Activated naive CD4-positive, alpha-beta T cell treated with anti-CD3 and anti-CD28 coated beads for 36 hours (primary cell): ENCODE measurements at regions not wholly inside any gene's neighbourhood (a gene's known extent, or its start where the extent isn't known, plus 50 kb on each side); places are given as distances from the start of the nearest gene placed in this dataset.
"Not testable (repeated sequence)": the region's sequence is repeated elsewhere in the genome, so short reads cannot be mapped to it uniquely, and the experiment has no call there.

Experiments used
- CTCF ChIA-PET: fragments of 350-600 bp; sonication (Branson Sonifier 250); formaldehyde crosslinking; loops from one replicate; lab custom pipeline; 2021; ENCODE audit warnings: antibody characterized with exemption; lab: Charles Lee
- DNase-seq: peaks from one replicate; pipeline ENCODE4 v3.0.0-alpha.2; 2020
- H3K27ac Mint-ChIP-seq: one replicate; pipeline ENCODE4 v1.8.0; 2021; ENCODE audit warnings: mild to moderate bottlenecking, mixed read lengths
- H3K27me3 Mint-ChIP-seq: one replicate; pipeline ENCODE4 v1.8.0; 2021; ENCODE audit warnings: low read depth, mixed read lengths
- H3K36me3 Mint-ChIP-seq: one replicate; pipeline ENCODE4 v1.8.0; 2021; ENCODE audit warnings: low read depth, mixed read lengths
- H3K4me1 Mint-ChIP-seq: one replicate; pipeline ENCODE4 v1.8.0; 2021; ENCODE audit warnings: low read depth, mixed read lengths
- H3K4me3 Mint-ChIP-seq: one replicate; pipeline ENCODE4 v1.8.0; 2021; ENCODE audit warnings: mild to moderate bottlenecking, moderate library complexity, mixed read lengths
- H3K9me3 Mint-ChIP-seq: one replicate; pipeline ENCODE4 v1.8.0; 2021; ENCODE audit warnings: mixed read lengths
- intact Hi-C: fragments of 100-400 bp; cut with micrococcal nuclease; formaldehyde crosslinking; loops from one replicate; pipeline ENCODE4 v1.15.1; 2023

DNA sequence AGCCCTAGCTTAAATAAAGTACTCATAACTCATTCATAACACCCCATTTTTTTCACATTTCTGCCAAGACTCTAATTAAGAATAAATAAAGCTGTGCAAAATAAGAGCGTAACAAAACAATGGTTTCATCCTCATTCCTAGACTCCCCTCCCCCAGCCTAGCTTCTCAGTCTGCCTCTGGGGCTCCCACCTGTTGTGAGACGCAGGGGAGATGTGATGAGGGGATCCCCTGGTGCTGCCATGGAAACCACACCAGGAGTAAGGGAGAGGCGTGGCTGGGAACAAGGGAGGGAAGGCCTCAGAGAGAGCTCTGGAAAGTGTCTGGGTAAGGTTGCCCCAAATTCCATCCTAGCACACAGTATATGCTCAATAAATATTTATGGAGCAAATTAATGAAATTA, 93.3 kb upstream of the USP29 start:
- CTCF ChIA-PET, result no interaction called here
- Mint-ChIP-seq H3K9me3 (peaks cover 32% of the 10 kb centered on the region), H3K36me3 (peaks cover 2% of the 10 kb centered on the region), H3K27me3 (no peaks in the 10 kb centered on the region), H3K4me3 (no peak overlapping the region), H3K27ac (no peak overlapping the region), H3K4me1 (no peaks in the 10 kb centered on the region)
- no peak for DNase-seq
- intact Hi-C loops, result no loop called here

- H3K4me3 Mint-ChIP-seq, result no peak overlapping the region
- no peak overlapping the region for H3K27ac Mint-ChIP-seq
- H3K9me3 Mint-ChIP-seq, result peaks cover 34% of the 10 kb centered on the region
- no peaks in the 10 kb centered on the region for H3K27me3 Mint-ChIP-seq
- H3K36me3 Mint-ChIP-seq, result peaks cover 2% of the 10 kb centered on the region
- intact Hi-C loops, result no loop called here
- DNase-seq, result no peak
- CTCF ChIA-PET, result no interaction called here
- H3K4me1 Mint-ChIP-seq, result no peaks in the 10 kb centered on the region
Observed at GRCh38 chr19:57027360-57027759, 92.4 kb upstream of the USP29 start.

DNA sequence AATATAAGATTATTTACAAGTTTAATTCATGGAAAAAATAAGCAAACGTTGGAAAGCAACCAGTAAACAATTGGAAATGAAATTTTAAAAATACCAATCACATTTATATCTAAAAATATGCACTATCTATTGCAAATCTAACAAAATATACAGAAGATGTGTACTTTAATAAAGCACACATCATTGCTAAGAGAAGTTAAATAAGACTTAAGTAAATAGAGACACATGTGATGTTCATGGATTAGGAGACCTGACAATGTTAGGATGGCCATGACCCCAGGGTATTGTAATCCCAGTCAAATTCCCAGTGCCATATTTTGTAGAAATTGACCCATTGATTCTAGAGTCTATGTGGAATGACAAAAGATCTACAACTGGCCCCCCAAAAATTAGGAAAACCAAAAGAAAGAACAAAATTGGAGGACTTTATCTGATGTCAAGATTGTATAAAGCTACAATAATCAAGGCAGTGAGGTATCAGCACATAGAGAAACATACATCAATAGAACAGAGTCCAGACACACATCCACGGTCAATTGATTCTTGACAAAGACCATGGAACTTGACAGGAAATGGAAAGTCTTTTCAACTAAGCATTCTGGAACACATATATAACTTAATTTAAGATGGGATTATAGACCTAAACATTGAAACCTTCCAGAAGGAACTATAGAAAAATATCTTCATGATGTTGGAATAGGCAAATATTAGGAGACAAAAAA, 90.8 kb upstream of the USP29 start:
- DNase-seq, result no peak
- no peaks in the 10 kb centered on the region for H3K4me1 Mint-ChIP-seq
- H3K27me3 Mint-ChIP-seq, result no peaks in the 10 kb centered on the region
- peaks cover 2% of the 10 kb centered on the region for H3K36me3 Mint-ChIP-seq
- H3K4me3 Mint-ChIP-seq, result no peak overlapping the region
- CTCF ChIA-PET, result no interaction called here
- peaks cover 33% of the 10 kb centered on the region for H3K9me3 Mint-ChIP-seq
- intact Hi-C loops, result no loop called here
- no peak overlapping the region for H3K27ac Mint-ChIP-seq

DNA sequence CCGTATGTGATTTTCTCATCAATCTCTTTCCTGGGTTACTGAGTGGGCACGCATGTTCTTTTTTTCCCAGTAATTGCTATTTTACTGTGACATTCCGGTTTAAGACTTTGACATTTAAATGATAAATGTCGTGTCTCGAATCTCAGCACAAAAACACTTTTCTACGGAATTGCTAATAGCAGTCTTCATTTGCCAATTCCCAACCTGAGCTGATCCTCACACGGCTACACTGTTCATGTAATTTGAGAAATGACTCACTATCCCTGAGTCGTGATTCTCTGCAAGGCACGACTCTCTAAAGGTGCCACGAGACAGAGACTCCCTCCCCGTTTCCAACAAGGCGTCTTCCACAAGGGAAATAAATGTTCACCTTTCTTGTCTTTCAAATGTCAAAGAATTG, 88.7 kb upstream of the USP29 start:
- no peak overlapping the region for H3K27ac Mint-ChIP-seq
- no peaks in the 10 kb centered on the region for H3K4me1 Mint-ChIP-seq
- H3K4me3 Mint-ChIP-seq, result no peak overlapping the region
- no peaks in the 10 kb centered on the region for H3K27me3 Mint-ChIP-seq
- peaks cover 2% of the 10 kb centered on the region for H3K36me3 Mint-ChIP-seq
- CTCF ChIA-PET, result interaction anchor here (0.6 kb wide), 1 partner anchor 133 kb away, joined by 3 read pairs; no protein-coding TSS in a partner anchor
- intact Hi-C loops, result no loop called here
- DNase-seq, result no peak
- peaks cover 31% of the 10 kb centered on the region for H3K9me3 Mint-ChIP-seq

DNA sequence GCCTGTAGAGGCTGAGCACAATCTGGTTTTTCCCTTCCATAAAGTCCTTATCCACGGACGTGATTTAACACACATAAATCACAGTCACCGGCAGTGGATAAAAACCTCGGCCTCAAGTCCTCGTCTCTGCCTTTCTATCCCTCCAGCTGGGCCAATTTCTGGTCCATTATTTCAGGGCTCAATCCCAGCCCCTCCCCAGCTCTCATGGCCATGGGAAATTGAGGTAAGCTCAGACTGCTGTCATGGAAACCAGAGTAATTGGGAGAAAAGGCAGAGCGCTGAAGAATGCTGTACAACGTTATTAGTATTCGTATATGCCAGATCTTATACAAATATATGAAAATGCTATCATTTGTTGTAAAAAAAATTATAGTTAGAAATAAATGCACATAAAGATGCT, 86.2 kb upstream of the USP29 start:
- no peaks in the 10 kb centered on the region for H3K27me3 Mint-ChIP-seq
- no peak for DNase-seq
- H3K4me1 Mint-ChIP-seq, result no peaks in the 10 kb centered on the region
- H3K36me3 Mint-ChIP-seq, result no peaks in the 10 kb centered on the region
- H3K9me3 Mint-ChIP-seq, result peaks cover 44% of the 10 kb centered on the region
- intact Hi-C loops, result no loop called here
- H3K27ac Mint-ChIP-seq, result no peak overlapping the region
- H3K4me3 Mint-ChIP-seq, result no peak overlapping the region
- CTCF ChIA-PET, result interaction anchor here (0.6 kb wide), 1 partner anchor 21 kb away, joined by 4 read pairs; no protein-coding TSS in a partner anchor

DNA sequence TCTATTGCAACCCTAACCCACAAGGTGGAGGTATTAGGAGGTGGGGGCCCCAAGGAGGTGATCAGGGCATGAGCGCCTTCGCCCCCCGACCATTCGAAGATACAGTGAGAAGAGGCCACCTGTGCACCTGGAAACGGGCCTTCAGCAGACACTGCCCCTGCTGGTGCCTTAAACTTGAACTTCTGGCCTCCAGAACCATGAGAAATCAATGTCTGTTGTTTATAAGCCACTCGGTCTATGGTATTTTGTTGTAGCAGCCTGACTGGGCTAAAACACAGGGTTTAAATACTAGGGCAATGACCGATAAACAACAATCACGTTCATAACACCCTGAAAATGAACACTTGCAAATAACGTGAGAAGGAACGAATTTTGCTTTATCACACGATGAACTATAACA, 85.2 kb upstream of the USP29 start:
- no peaks in the 10 kb centered on the region for H3K27me3 Mint-ChIP-seq
- no peak overlapping the region for H3K4me3 Mint-ChIP-seq
- no peaks in the 10 kb centered on the region for H3K36me3 Mint-ChIP-seq
- H3K27ac Mint-ChIP-seq, result no peak overlapping the region
- intact Hi-C loops, result no loop called here
- H3K9me3 Mint-ChIP-seq, result peaks cover 48% of the 10 kb centered on the region
- no peaks in the 10 kb centered on the region for H3K4me1 Mint-ChIP-seq
- CTCF ChIA-PET, result no interaction called here
- DNase-seq, result no peak

GRCh38 chr19:57035740-57036139, 84.0 kb upstream of the USP29 start:
- H3K4me3 Mint-ChIP-seq, DNase-seq, intact Hi-C loops, H3K27me3 Mint-ChIP-seq, H3K27ac Mint-ChIP-seq, CTCF ChIA-PET, H3K4me1 Mint-ChIP-seq, H3K36me3 Mint-ChIP-seq: not testable (repeated sequence)
- peaks cover 50% of the 10 kb centered on the region for H3K9me3 Mint-ChIP-seq

- Mint-ChIP-seq H3K27ac (no peak overlapping the region), H3K9me3 (peaks cover 57% of the 10 kb centered on the region), H3K4me1 (no peaks in the 10 kb centered on the region), H3K27me3 (no peaks in the 10 kb centered on the region), H3K36me3 (peaks cover 2% of the 10 kb centered on the region), H3K4me3 (no peak overlapping the region)
- CTCF ChIA-PET, result no interaction called here
- no peak for DNase-seq
- intact Hi-C loops, result no loop called here
Observed at GRCh38 chr19:57037556-57037955, 82.2 kb upstream of the USP29 start.

- Mint-ChIP-seq H3K36me3 (peaks cover 8% of the 10 kb centered on the region), H3K4me3 (no peak overlapping the region), H3K4me1 (no peaks in the 10 kb centered on the region), H3K9me3 (peaks cover 43% of the 10 kb centered on the region), H3K27me3 (no peaks in the 10 kb centered on the region), H3K27ac (no peak overlapping the region)
- CTCF ChIA-PET, result no interaction called here
- no peak for DNase-seq
- intact Hi-C loops, result no loop called here
Observed at GRCh38 chr19:57047743-57048142, 72.0 kb upstream of the USP29 start.

GRCh38 chr19:57050863-57051262, 68.9 kb upstream of the USP29 start:
- intact Hi-C loops, result no loop called here
- Mint-ChIP-seq H3K27me3 (no peaks in the 10 kb centered on the region), H3K4me3 (no peak overlapping the region), H3K9me3 (peaks cover 55% of the 10 kb centered on the region), H3K36me3 (peaks cover 12% of the 10 kb centered on the region), H3K4me1 (no peaks in the 10 kb centered on the region), H3K27ac (no peak overlapping the region)
- CTCF ChIA-PET, result no interaction called here
- no peak for DNase-seq

DNA sequence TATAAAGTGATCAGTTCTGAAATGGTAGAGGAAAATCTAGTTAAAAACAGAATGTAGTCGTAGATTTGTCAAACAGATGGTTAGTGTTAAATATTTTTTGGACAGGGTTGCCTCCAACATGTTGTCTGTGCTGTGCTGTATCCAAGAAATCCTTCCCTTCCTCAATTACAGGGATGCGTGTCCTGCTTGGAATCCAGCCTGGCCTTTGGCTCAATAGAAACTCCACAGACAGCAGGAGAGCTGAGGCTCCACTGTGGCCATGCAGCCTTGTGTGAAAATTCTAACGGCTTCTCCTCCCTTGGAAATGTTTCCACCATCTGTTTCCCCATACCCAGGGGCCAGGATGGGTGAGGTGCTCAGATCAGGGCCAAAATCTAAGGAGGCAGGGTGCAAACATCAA, 67.7 kb upstream of the USP29 start:
- peaks cover 12% of the 10 kb centered on the region for H3K36me3 Mint-ChIP-seq
- H3K9me3 Mint-ChIP-seq, result peaks cover 58% of the 10 kb centered on the region
- H3K4me1 Mint-ChIP-seq, result no peaks in the 10 kb centered on the region
- H3K27ac Mint-ChIP-seq, result no peak overlapping the region
- CTCF ChIA-PET, result no interaction called here
- no peak overlapping the region for H3K4me3 Mint-ChIP-seq
- no peaks in the 10 kb centered on the region for H3K27me3 Mint-ChIP-seq
- intact Hi-C loops, result no loop called here
- no peak for DNase-seq

DNA sequence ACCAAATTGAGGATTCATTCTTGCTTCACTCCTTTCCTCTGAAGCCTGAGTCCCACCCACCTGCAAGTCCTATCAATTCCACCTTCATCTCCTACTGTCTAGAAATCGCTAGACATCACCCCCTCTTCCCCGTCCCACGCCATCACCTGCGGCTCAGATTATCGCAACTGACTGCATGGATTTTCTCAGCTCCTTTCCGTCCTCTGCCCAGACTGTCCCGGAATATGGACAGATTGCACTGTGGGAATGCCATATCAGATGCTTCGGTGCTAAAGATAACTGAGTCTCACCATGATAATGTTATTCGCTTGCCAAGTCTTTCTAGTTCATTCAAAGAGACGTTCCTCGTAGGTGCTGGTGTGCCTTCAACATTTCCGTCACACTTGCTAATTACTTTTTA, 66.4 kb upstream of the USP29 start:
- CTCF ChIA-PET, result no interaction called here
- intact Hi-C loops, result no loop called here
- peaks cover 56% of the 10 kb centered on the region for H3K9me3 Mint-ChIP-seq

DNA sequence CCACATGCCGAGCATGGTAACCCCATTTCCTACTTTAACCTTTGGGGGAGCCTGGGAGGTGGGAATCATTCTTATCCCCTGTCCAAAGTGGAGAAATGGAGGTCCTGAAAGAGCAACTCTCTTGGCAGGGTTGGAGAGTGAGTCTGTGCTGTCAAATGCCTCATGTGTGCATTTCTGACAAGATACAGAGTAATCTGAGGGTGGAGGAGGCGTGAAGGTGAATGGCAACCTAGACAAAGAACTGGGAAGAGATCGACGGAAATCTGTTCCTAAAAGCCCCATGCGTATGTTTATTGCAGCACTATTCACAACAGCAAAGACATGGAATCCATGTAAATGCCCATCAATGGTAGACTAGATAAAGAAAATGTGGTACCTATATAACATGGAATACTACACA, 63.8 kb upstream of the USP29 start:
- Mint-ChIP-seq H3K9me3 (peaks cover 47% of the 10 kb centered on the region), H3K27ac (no peak overlapping the region), H3K27me3 (no peaks in the 10 kb centered on the region)

More for the DNA sequence above, 66.4 kb upstream of the USP29 start:
- Mint-ChIP-seq H3K27me3 (no peaks in the 10 kb centered on the region), H3K4me1 (no peaks in the 10 kb centered on the region), H3K4me3 (no peak overlapping the region), H3K36me3 (peaks cover 8% of the 10 kb centered on the region), H3K27ac (no peak overlapping the region)
- no peak for DNase-seq

More for the DNA sequence above, 63.8 kb upstream of the USP29 start:
- H3K36me3 Mint-ChIP-seq, result peaks cover 8% of the 10 kb centered on the region
- intact Hi-C loops, result no loop called here
- no peaks in the 10 kb centered on the region for H3K4me1 Mint-ChIP-seq
- CTCF ChIA-PET, result no interaction called here
- no peak overlapping the region for H3K4me3 Mint-ChIP-seq
- no peak for DNase-seq
